Endothelial cell of umbilical vein (primary cell): ENCODE measurements at regions not wholly inside any gene's neighbourhood (a gene's known extent, or its start where the extent isn't known, plus 50 kb on each side); places are given as distances from the start of the nearest gene placed in this dataset.

Source experiments
- BruUV-seq: library from RNA; stranded (reverse); fragments of 400-500 nt; replicated peaks from 2 replicates; lab custom pipeline; 2021; lab: Mats Ljungman, UMichigan
- CTCF ChIA-PET: fragments of 300-600, 350-600 bp; sonication (Branson Sonifier 250); formaldehyde crosslinking; loops from one replicate; lab custom pipeline; 2021; ENCODE audit warnings: antibody characterized with exemption, inconsistent platforms; lab: Charles Lee
- POLR2A ChIA-PET: fragments of 300-600, 350-600 bp; sonication (Branson Sonifier 250); formaldehyde crosslinking; loops from one replicate; lab custom pipeline; 2021; ENCODE audit warnings: antibody characterized with exemption, inconsistent platforms; lab: Charles Lee
- DNase-seq: peaks from one replicate; pipeline ENCODE4 v3.0.0-alpha.2; 2011; ENCODE audit warnings: low read depth, low spot score
- FAIRE-seq: peaks from 2 replicates; lab custom pipeline; 2011; peaks lifted over from hg19 to GRCh38; lab: Jason Lieb, UNC
- H2AFZ ChIP-seq: 2 replicates; pipeline ENCODE4 v1.6.0; 2012; ENCODE audit warnings: low read depth, low read length, control low read depth, inconsistent platforms
- H3K27ac ChIP-seq: 2 replicates; pipeline ENCODE4 v1.5.1; 2011; ENCODE audit warnings: low read depth, mild to moderate bottlenecking, control low read depth, low read length, moderate library complexity; ENCODE audit not compliant: insufficient read depth
- H3K27me3 ChIP-seq, 2 experiments: 2 replicates each; pipeline versions ENCODE4 v1.6.0 to v1.6.1; 2011; ENCODE audit warnings: low read length in 2 of 2, mixed read lengths in 1 of 2; ENCODE audit not compliant: control insufficient read depth in 2 of 2, insufficient read depth in 2 of 2
- H3K36me3 ChIP-seq, 2 experiments: 2 replicates in 1 of 2; 3 replicates in 1 of 2; pipeline ENCODE4 v1.5.1; 2011; ENCODE audit warnings: low read length in 2 of 2, mild to moderate bottlenecking in 1 of 2, moderate library complexity in 1 of 2; ENCODE audit not compliant: control insufficient read depth in 2 of 2, insufficient read depth in 2 of 2; ENCODE audit errors: extremely low read depth in 1 of 2
- H3K4me1 ChIP-seq: 3 replicates; pipeline ENCODE4 v1.5.1; 2011; ENCODE audit warnings: mild to moderate bottlenecking, low read length; ENCODE audit not compliant: control insufficient read depth, insufficient read depth; ENCODE audit errors: extremely low read depth
- H3K4me2 ChIP-seq: 2 replicates; pipeline ENCODE4 v1.6.1; 2011; ENCODE audit warnings: low read length, control low read depth, mixed read lengths; ENCODE audit not compliant: insufficient read depth
- H3K4me3 ChIP-seq, 3 experiments: fragments of 200-600 bp in 1 of 3; sonication (generic), shearing (Covaris generic) in 1 of 3; replicated peaks in 1 of 3; 2 replicates each; pipeline ENCODE4 v1.5.1; 2011 to 2016; ENCODE audit warnings: control low read depth in 3 of 3, low read length in 3 of 3, mild to moderate bottlenecking in 2 of 3, inconsistent platforms in 1 of 3, low read depth in 1 of 3, moderate library complexity in 1 of 3; ENCODE audit not compliant: insufficient read depth in 1 of 3
- H3K79me2 ChIP-seq: 2 replicates; pipeline ENCODE4 v1.6.0; 2012; ENCODE audit warnings: low read length, inconsistent platforms; ENCODE audit not compliant: control insufficient read depth, insufficient read depth
- H3K9ac ChIP-seq: replicated peaks from 2 replicates; pipeline ENCODE3; 2011; ENCODE audit warnings: low read length, control low read depth; ENCODE audit not compliant: insufficient read depth; ENCODE audit errors: extremely low read depth
- H3K9me1 ChIP-seq: replicated peaks from 3 replicates; pipeline ENCODE4 v1.6.0; 2011; ENCODE audit warnings: mild to moderate bottlenecking, low read length; ENCODE audit not compliant: control insufficient read depth, insufficient read depth; ENCODE audit errors: extremely low read depth
- H3K9me3 ChIP-seq: replicated peaks from 2 replicates; pipeline ENCODE4 v1.5.1; 2012; ENCODE audit warnings: low read length, inconsistent platforms; ENCODE audit not compliant: control insufficient read depth, insufficient read depth
- H4K20me1 ChIP-seq: replicated peaks from 2 replicates; pipeline ENCODE3; 2011; ENCODE audit warnings: mild to moderate bottlenecking, low read length; ENCODE audit not compliant: control insufficient read depth, insufficient read depth; ENCODE audit errors: extremely low read depth
- EZH2 ChIP-seq: IDR thresholded peaks from 2 replicates; pipeline ENCODE4 v1.6.1; 2012; ENCODE audit warnings: borderline replicate concordance, low read depth, mild to moderate bottlenecking, moderate library complexity, low read length, inconsistent platforms; ENCODE audit not compliant: severe bottlenecking
- FOS ChIP-seq: IDR thresholded peaks from 2 replicates; pipeline ENCODE4 v1.6.1; 2011; ENCODE audit warnings: mild to moderate bottlenecking, low read length, moderate library complexity, borderline replicate concordance; ENCODE audit not compliant: insufficient read depth
- GATA2 ChIP-seq: IDR thresholded peaks from 2 replicates; pipeline ENCODE4 v1.7.0; 2011; ENCODE audit warnings: low read depth, mild to moderate bottlenecking, moderate library complexity, mixed read lengths, low read length; ENCODE audit not compliant: insufficient read length, insufficient read depth
- JUN ChIP-seq: IDR thresholded peaks from 2 replicates; pipeline ENCODE4 v1.6.1; 2011; ENCODE audit warnings: borderline replicate concordance, low read depth; ENCODE audit not compliant: insufficient read length, insufficient read depth
- MYC ChIP-seq: IDR thresholded peaks from one replicate; pipeline ENCODE4 v1.6.1; 2011; ENCODE audit warnings: mild to moderate bottlenecking, low read depth, low read length
- POLR2A ChIP-seq: IDR thresholded peaks from 2 replicates; pipeline ENCODE4 v1.6.1; 2012; ENCODE audit warnings: low read depth, mild to moderate bottlenecking, control low read depth, low read length
- POLR2AphosphoS5 ChIP-seq: IDR thresholded peaks from 2 replicates; pipeline ENCODE4 v1.6.1; 2012; ENCODE audit warnings: low read depth, mild to moderate bottlenecking, control low read depth, low read length, moderate library complexity; ENCODE audit not compliant: insufficient read depth
- dilution Hi-C: fragments of 300-500 bp; cut with MboI; formaldehyde crosslinking; loops from one replicate; pipeline ENCODE4 v1.15.0; 2019; ENCODE audit warnings: low sequenced_read_pairs; ENCODE audit not compliant: extremely low pct_ligation_motif_present
- intact Hi-C: fragments of 100-400 bp; cut with micrococcal nuclease; formaldehyde crosslinking; loops from one replicate; pipeline ENCODE4 v1.10.0; 2022
- TF ChIP-seq, protein P1 (sequence below), 2 donors: IDR thresholded peaks; 1 replicate in 1 of 2; 2 replicates in 1 of 2; pipeline ENCODE4 v1.5.1; 2011; ENCODE audit warnings: low read length in 2 of 2, mild to moderate bottlenecking in 2 of 2, moderate library complexity in 2 of 2, control low read depth in 1 of 2, inconsistent platforms in 1 of 2, low read depth in 1 of 2; ENCODE audit not compliant: insufficient read depth in 1 of 2; ENCODE audit errors: extremely low read depth in 1 of 2
- TF ChIP-seq, protein P2 (sequence below): IDR thresholded peaks from 2 replicates; pipeline ENCODE4 v1.6.1; 2011; ENCODE audit not compliant: insufficient read depth, insufficient read length

- no peak overlapping the region for H3K9ac ChIP-seq
- no peak for DNase-seq
- H3K36me3 ChIP-seq = no peaks in the 10 kb centered on the region
- CTCF ChIA-PET = interaction anchor here (0.9 kb wide), 1 partner anchor 14 kb away, joined by 5 read pairs; no protein-coding TSS in a partner anchor
- intact Hi-C loops (no loop called here), dilution Hi-C loops (no loop called here)
- POLR2A ChIA-PET = no interaction called here
- TF ChIP-seq, protein P1, sequence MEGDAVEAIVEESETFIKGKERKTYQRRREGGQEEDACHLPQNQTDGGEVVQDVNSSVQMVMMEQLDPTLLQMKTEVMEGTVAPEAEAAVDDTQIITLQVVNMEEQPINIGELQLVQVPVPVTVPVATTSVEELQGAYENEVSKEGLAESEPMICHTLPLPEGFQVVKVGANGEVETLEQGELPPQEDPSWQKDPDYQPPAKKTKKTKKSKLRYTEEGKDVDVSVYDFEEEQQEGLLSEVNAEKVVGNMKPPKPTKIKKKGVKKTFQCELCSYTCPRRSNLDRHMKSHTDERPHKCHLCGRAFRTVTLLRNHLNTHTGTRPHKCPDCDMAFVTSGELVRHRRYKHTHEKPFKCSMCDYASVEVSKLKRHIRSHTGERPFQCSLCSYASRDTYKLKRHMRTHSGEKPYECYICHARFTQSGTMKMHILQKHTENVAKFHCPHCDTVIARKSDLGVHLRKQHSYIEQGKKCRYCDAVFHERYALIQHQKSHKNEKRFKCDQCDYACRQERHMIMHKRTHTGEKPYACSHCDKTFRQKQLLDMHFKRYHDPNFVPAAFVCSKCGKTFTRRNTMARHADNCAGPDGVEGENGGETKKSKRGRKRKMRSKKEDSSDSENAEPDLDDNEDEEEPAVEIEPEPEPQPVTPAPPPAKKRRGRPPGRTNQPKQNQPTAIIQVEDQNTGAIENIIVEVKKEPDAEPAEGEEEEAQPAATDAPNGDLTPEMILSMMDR (IDR thresholded peaks at IDR 0.05; ENCODE audit: extremely low read depth in 1 of 2, insufficient read depth in 1 of 2, low read depth in 1 of 2, low read length in 2 of 2) = no peak
- TF ChIP-seq MYC = no peak
- TF ChIP-seq POLR2A = no peak
- no peak for TF ChIP-seq POLR2AphosphoS5
- no peak for TF ChIP-seq EZH2
- no peak for TF ChIP-seq JUN
- no peak for TF ChIP-seq GATA2
- TF ChIP-seq FOS = no peak
- TF ChIP-seq, protein P2, sequence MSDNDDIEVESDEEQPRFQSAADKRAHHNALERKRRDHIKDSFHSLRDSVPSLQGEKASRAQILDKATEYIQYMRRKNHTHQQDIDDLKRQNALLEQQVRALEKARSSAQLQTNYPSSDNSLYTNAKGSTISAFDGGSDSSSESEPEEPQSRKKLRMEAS = no peak
- H3K27ac ChIP-seq = no peak overlapping the region
- BruUV-seq = no TSS peak
- H3K4me1 ChIP-seq = no peaks in the 10 kb centered on the region
- no peak overlapping the region for H3K4me3 ChIP-seq
- no peak overlapping the region for H2AFZ ChIP-seq
- no peaks in the 10 kb centered on the region for H3K9me3 ChIP-seq
- no peak for FAIRE-seq
- no peak overlapping the region for H3K4me2 ChIP-seq
- H3K27me3 ChIP-seq = no peaks in the 10 kb centered on the region
- no peaks in the 10 kb centered on the region for H3K9me1 ChIP-seq
- no peaks in the 10 kb centered on the region for H3K79me2 ChIP-seq
- H4K20me1 ChIP-seq = no peaks in the 10 kb centered on the region
Observed at GRCh38 chr5:99119326-99119725, 190.5 kb upstream of the CHD1 start.
